Kidney (tissue), 13 donors: ENCODE measurements at regions not wholly inside any gene's neighbourhood (a gene's known extent, or its start where the extent isn't known, plus 50 kb on each side); places are given as distances from the start of the nearest gene placed in this dataset.

Experiments used
- DNase-seq, 5 donors: peaks; one replicate each; pipeline ENCODE4 v3.0.0-alpha.2; 2013 to 2020
- FAIRE-seq: peaks from 2 replicates; lab custom pipeline; 2012; peaks lifted over from hg19 to GRCh38; lab: Jason Lieb, UNC
- H3K27ac ChIP-seq, 2 donors: one replicate each; pipeline ENCODE4 v1.7.0; 2013; ENCODE audit warnings: low read depth in 2 of 2, low read length in 2 of 2, inconsistent platforms in 1 of 2
- H3K27me3 ChIP-seq: one replicate; pipeline ENCODE4 v1.7.1; 2013; ENCODE audit warnings: low read length, inconsistent platforms; ENCODE audit not compliant: control insufficient read depth, insufficient read depth
- H3K36me3 ChIP-seq, 3 donors: one replicate each; pipeline versions ENCODE4 v1.7.0 to v1.7.1; 2013; ENCODE audit warnings: low read length in 3 of 3, control low read depth in 1 of 3, inconsistent platforms in 1 of 3; ENCODE audit not compliant: insufficient read depth in 3 of 3, control insufficient read depth in 2 of 3
- H3K4me1 ChIP-seq, 3 donors: one replicate each; pipeline versions ENCODE4 v1.7.0 to v1.7.1; 2013; ENCODE audit warnings: low read length in 3 of 3, inconsistent platforms in 1 of 3, low read depth in 1 of 3; ENCODE audit not compliant: control insufficient read depth in 2 of 3, insufficient read depth in 2 of 3
- H3K4me3 ChIP-seq, 3 donors: one replicate each; pipeline versions ENCODE4 v1.7.0 to v1.8.1; 2013; ENCODE audit warnings: low read length in 3 of 3, control low read depth in 1 of 3, inconsistent platforms in 1 of 3
- H3K9ac ChIP-seq, 3 donors: one replicate each; pipeline versions ENCODE4 v1.7.0 to v1.7.1; 2013; ENCODE audit warnings: low read length in 3 of 3, control low read depth in 1 of 3, inconsistent platforms in 1 of 3
- H3K9me3 ChIP-seq, 3 donors: one replicate each; pipeline versions ENCODE4 v1.7.0 to v1.7.1; 2013; ENCODE audit warnings: low read length in 3 of 3, control low read depth in 1 of 3, inconsistent platforms in 1 of 3; ENCODE audit not compliant: control insufficient read depth in 2 of 3, insufficient read depth in 1 of 3
- intact Hi-C: fragments of 100-400 bp; cut with DNase I; formaldehyde crosslinking; loops from one replicate; pipeline ENCODE4 v1.11.1; 2022
- TF ChIP-seq, protein P1 (sequence below): IDR thresholded peaks from 3 replicates; pipeline ENCODE4 v1.5.1; 2012; ENCODE audit warnings: mild to moderate bottlenecking, moderate library complexity, borderline replicate concordance; ENCODE audit not compliant: insufficient read depth; ENCODE audit errors: extremely low read depth
- donor health status: control.
- donor health status: control.
- donor health status: control.
- donor health status: control.
- donor health status: control.
- donor health status: DM: yes; HTN: yes; CAD: no.
- donor health status: Normal renal cell carcinoma (clear cell type).

DNA sequence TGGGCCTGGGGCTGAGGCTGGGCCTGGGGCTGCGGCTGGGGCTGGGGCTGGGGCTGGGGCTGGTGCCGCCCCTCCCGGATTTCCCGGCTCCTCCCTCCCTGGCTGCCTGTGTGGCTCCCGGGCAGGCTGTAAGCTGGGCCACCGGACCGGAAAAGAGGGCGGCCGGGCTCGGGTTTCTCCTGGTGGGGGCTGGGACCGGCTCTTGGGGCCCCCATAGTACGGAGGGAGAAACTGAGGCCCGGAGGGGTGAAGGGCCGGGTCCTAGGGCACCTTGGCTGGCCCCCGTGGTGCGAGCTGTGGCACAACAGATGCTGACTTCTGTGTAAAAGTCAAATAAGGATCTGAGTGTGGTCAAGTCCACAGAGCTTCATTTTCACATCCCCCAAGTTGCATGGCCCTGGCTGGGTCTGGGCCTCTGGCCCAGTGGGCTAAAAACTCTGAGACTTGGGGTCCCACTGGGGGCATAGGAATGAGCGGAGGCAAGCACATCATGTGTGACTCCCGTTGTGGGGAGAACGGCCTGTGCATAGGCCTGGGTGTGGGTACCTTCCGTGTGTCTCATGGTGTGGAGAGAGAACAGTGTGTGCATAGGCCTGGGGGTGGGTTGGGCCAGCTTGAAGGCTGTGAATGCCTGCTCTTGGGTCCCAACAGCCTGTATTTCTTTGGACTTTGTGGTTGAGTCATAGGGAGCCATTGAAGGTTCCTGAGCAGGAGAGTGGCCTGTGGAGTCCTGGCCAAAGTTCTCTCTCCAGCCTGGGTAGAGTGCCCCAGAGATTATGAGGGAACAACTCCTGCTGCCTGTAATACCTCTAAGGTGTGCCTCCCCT lies 123.9 kb upstream of the CIBAR2 start:
- no peak for FAIRE-seq
- TF ChIP-seq, protein P1, sequence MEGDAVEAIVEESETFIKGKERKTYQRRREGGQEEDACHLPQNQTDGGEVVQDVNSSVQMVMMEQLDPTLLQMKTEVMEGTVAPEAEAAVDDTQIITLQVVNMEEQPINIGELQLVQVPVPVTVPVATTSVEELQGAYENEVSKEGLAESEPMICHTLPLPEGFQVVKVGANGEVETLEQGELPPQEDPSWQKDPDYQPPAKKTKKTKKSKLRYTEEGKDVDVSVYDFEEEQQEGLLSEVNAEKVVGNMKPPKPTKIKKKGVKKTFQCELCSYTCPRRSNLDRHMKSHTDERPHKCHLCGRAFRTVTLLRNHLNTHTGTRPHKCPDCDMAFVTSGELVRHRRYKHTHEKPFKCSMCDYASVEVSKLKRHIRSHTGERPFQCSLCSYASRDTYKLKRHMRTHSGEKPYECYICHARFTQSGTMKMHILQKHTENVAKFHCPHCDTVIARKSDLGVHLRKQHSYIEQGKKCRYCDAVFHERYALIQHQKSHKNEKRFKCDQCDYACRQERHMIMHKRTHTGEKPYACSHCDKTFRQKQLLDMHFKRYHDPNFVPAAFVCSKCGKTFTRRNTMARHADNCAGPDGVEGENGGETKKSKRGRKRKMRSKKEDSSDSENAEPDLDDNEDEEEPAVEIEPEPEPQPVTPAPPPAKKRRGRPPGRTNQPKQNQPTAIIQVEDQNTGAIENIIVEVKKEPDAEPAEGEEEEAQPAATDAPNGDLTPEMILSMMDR = no peak
- Histone ChIP-seq H3K9me3 (no peaks in the 10 kb centered on the region), H3K9ac (no peak overlapping the region), H3K36me3 (no peaks in the 10 kb centered on the region), H3K27ac (no peak overlapping the region), H3K4me1 (peaks cover 0 to 17% (median 2%) of the 10 kb centered on the region in 3 donors), H3K4me3 (no peak overlapping the region), H3K27me3 (no peaks in the 10 kb centered on the region)
- intact Hi-C loops = no loop called here
- DNase-seq = peak in 2 of 5 donors; percentile 89 to 90

DNA sequence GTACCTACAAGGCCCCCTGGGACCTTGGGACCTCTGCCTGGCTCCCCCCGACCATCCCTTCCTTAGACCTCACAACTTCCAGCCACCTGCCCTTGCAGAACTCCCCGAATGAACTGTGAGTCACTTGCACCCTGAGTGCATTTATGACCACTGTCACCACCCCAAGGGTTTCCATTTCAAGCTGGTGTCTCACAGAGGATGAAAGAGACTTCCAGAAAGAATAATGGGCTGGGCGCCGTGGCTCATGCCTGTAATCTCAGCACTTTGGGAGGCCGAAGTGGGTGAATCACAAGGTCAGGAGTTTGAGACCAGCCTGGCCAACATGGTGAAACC lies 124.5 kb upstream of the CIBAR2 start:
- TF ChIP-seq, protein P1 = no peak
- Histone ChIP-seq H3K27me3 (no peaks in the 10 kb centered on the region), H3K9ac (no peak overlapping the region), H3K9me3 (no peaks in the 10 kb centered on the region), H3K4me3 (no peak overlapping the region), H3K36me3 (no peaks in the 10 kb centered on the region), H3K4me1 (peaks cover 0 to 12% (median 2%) of the 10 kb centered on the region in 3 donors), H3K27ac (no peak overlapping the region)
- DNase-seq (no peak), FAIRE-seq (no peak)
- intact Hi-C loops = no loop called here

DNA sequence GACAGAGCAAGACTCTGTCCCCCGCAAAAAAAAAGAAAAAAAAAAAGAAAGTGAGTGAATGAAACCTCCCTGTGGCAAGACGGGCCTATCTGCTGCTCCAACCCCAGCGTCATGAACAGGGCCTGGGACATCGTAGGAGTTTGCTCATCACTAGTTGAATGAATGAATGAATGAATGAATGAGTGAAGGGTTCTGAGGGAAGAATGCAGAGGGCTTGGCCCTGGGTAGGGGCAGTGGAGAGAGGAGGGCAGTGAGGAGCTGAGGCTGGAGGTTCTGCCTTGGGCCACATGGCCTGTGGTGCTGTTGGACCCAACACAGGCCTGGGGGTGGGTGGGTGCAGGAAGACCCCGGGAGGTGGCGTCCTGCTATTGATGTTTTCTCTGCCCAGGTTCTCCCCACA lies 125.5 kb upstream of the CIBAR2 start:
- Histone ChIP-seq H3K4me1 (peaks cover 0 to 5% (median 2%) of the 10 kb centered on the region in 3 donors), H3K27ac (no peak overlapping the region), H3K9me3 (no peaks in the 10 kb centered on the region), H3K9ac (no peak overlapping the region), H3K36me3 (no peaks in the 10 kb centered on the region), H3K27me3 (no peaks in the 10 kb centered on the region), H3K4me3 (no peak overlapping the region)
- intact Hi-C loops = no loop called here
- FAIRE-seq = no peak
- TF ChIP-seq, protein P1 = no peak
- DNase-seq = no peak

DNA sequence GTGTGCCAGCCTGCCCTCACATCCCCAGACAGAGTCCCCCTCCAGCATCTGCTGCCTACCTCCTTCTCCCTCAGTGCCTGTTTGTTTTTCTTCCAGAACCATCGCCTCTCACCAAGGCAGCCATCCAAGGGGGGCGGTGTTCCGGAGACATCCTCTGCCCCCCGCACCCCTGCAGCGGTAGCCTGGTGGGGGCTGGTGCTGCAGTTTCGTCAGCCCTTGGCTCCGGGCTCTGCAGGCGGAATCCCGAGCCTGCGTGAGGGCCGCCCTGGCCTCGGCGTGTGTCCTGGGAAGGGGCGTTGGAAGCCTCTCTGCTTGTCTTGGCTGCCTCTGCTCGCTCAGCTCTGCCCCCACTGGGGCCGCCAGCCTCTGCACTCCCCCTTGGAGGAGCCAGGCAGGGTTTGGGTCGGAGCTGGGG lies 126.0 kb upstream of the CIBAR2 start:
- FAIRE-seq (no peak), DNase-seq (peak; percentile 75 to 94 (median 82))
- Histone ChIP-seq H3K36me3 (no peaks in the 10 kb centered on the region), H3K4me1 (peaks cover 0 to 5% (median 2%) of the 10 kb centered on the region in 3 donors), H3K9ac (no peak overlapping the region), H3K4me3 (no peak overlapping the region), H3K27me3 (no peaks in the 10 kb centered on the region), H3K9me3 (no peaks in the 10 kb centered on the region), H3K27ac (no peak overlapping the region)
- TF ChIP-seq, protein P1 = no peak
- intact Hi-C loops = no loop called here
